ENCODE measurements at regions not wholly inside any gene's neighbourhood (a gene's known extent, or its start where the extent isn't known, plus 50 kb on each side); places are given as distances from the start of the nearest gene placed in this dataset.
A peak's percentile ranks its signal among the peaks of the same experiment; 100 is the strongest.

- no peak for DNase-seq
Observed at GRCh38 chr7:42858570-42858969, 53.3 kb downstream of the C7orf25 start.

- no peak for DNase-seq
Observed at GRCh38 chr7:42856605-42856987, 55.3 kb downstream of the C7orf25 start.

GRCh38 chr7:42854571-42855118 lies 57.2 kb downstream of the C7orf25 start:
- no peak for DNase-seq

- no peak for DNase-seq
Observed at GRCh38 chr7:42852531-42852930, 59.3 kb downstream of the C7orf25 start.

- DNase-seq: peak in 1 of 2 experiments; percentile 24
Observed at GRCh38 chr7:42843205-42843800, 68.6 kb downstream of the C7orf25 start.

GRCh38 chr7:42834676-42835075 lies 77.2 kb downstream of the C7orf25 start:
- DNase-seq: no peak

- no peak for DNase-seq
Observed at GRCh38 chr7:42833411-42833810, 78.5 kb downstream of the C7orf25 start.

GRCh38 chr7:42832667-42833066 lies 79.2 kb downstream of the C7orf25 start:
- DNase-seq: no peak

GRCh38 chr7:42831718-42832522 lies 80.0 kb downstream of the C7orf25 start:
- no peak for DNase-seq

- DNase-seq: no peak
Observed at GRCh38 chr7:42831006-42831717, 80.7 kb downstream of the C7orf25 start.

GRCh38 chr7:42812779-42813178 lies 99.1 kb downstream of the C7orf25 start:
- DNase-seq: no peak

- DNase-seq: no peak
Observed at GRCh38 chr7:42805601-42806000, 106.3 kb downstream of the C7orf25 start.

- no peak for DNase-seq
Observed at GRCh38 chr7:42794673-42795072, 117.2 kb downstream of the C7orf25 start.

- DNase-seq: no peak
Observed at GRCh38 chr7:42792841-42793240, 119.0 kb downstream of the C7orf25 start.

GRCh38 chr7:42790196-42790595 lies 121.7 kb downstream of the C7orf25 start:
- DNase-seq: no peak

- no peak for DNase-seq
Observed at GRCh38 chr7:42774436-42774835, 137.4 kb downstream of the C7orf25 start.

- DNase-seq: no peak
Observed at GRCh38 chr7:42770114-42770513, 141.8 kb downstream of the C7orf25 start.

GRCh38 chr7:42768045-42768444 lies 143.8 kb downstream of the C7orf25 start:
- no peak for DNase-seq

- DNase-seq: no peak
Observed at GRCh38 chr7:42766782-42767423, 145.0 kb downstream of the C7orf25 start.

GRCh38 chr7:42765931-42766330 lies 145.9 kb downstream of the C7orf25 start:
- no peak for DNase-seq

GRCh38 chr7:42763137-42763551 lies 148.7 kb downstream of the C7orf25 start:
- peak in 1 of 2 experiments; percentile 5 for DNase-seq

- DNase-seq: no peak
Observed at GRCh38 chr7:42761486-42761885, 150.4 kb downstream of the C7orf25 start.

- DNase-seq: no peak
Observed at GRCh38 chr7:42758124-42758523, 153.7 kb downstream of the C7orf25 start.

All from activated CD4-positive, alpha-beta T cell treated with anti-CD3 and anti-CD28 coated beads, Interleukin-2, amount 50 U/mL, for 48 hours (primary cell).